GM21515 (cell line): ENCODE measurements at regions not wholly inside any gene's neighbourhood (a gene's known extent, or its start where the extent isn't known, plus 50 kb on each side); places are given as distances from the start of the nearest gene placed in this dataset.
"Not testable (repeated sequence)": the region's sequence is repeated elsewhere in the genome, so short reads cannot be mapped to it uniquely, and the experiment has no call there.

Source experiments
- ATAC-seq: cut with Tn5 transposase; IDR thresholded peaks from one replicate; pipeline ENCODE4 v1.9.1; 2021; ENCODE audit not compliant: unreplicated experiment

GRCh38 chr4:158313566-158313965 lies 103.3 kb downstream of the TMEM144 start:
- no peak for ATAC-seq

- no peak for ATAC-seq
Observed at GRCh38 chr4:158314756-158315487, 104.6 kb downstream of the TMEM144 start.

GRCh38 chr4:158315706-158316105 lies 105.4 kb downstream of the TMEM144 start:
- ATAC-seq: no peak

- peak; percentile 63 for ATAC-seq
Observed at GRCh38 chr4:158316264-158316663, 106.0 kb downstream of the TMEM144 start.

GRCh38 chr4:158319880-158320279 lies 109.6 kb downstream of the TMEM144 start:
- no peak for ATAC-seq

- no peak for ATAC-seq
Observed at GRCh38 chr4:158322109-158322508, 111.8 kb downstream of the TMEM144 start.

- ATAC-seq: no peak
Observed at GRCh38 chr4:158327525-158327924, 117.2 kb downstream of the TMEM144 start.

GRCh38 chr4:158331863-158332262 lies 121.6 kb downstream of the TMEM144 start:
- no peak for ATAC-seq

- no peak for ATAC-seq
Observed at GRCh38 chr4:158333820-158334219, 123.5 kb downstream of the TMEM144 start.

- ATAC-seq: no peak
Observed at GRCh38 chr4:158341896-158342295, 131.6 kb downstream of the TMEM144 start.

GRCh38 chr4:158346576-158346975 lies 136.3 kb downstream of the TMEM144 start:
- ATAC-seq: no peak

- no peak for ATAC-seq
Observed at GRCh38 chr4:158347556-158347955, 137.3 kb downstream of the TMEM144 start.

GRCh38 chr4:158350161-158350560 lies 139.9 kb downstream of the TMEM144 start:
- no peak for ATAC-seq

GRCh38 chr4:158353541-158354304 lies 143.4 kb downstream of the TMEM144 start:
- ATAC-seq: no peak

- no peak for ATAC-seq
Observed at GRCh38 chr4:158356301-158356700, 146.0 kb downstream of the TMEM144 start.

GRCh38 chr4:158367932-158368441 lies 153.7 kb upstream of the RXFP1 start:
- not testable (repeated sequence) for ATAC-seq

GRCh38 chr4:158371158-158371557 lies 150.5 kb upstream of the RXFP1 start:
- ATAC-seq: no peak

- no peak for ATAC-seq
Observed at GRCh38 chr4:158374318-158374717, 147.4 kb upstream of the RXFP1 start.

GRCh38 chr4:158376106-158376840 lies 145.4 kb upstream of the RXFP1 start:
- no peak for ATAC-seq

- ATAC-seq: no peak
Observed at GRCh38 chr4:158384414-158384813, 137.3 kb upstream of the RXFP1 start.

GRCh38 chr4:158395343-158395742 lies 126.3 kb upstream of the RXFP1 start:
- no peak for ATAC-seq
